ENCODE measurements at regions not wholly inside any gene's neighbourhood (a gene's known extent, or its start where the extent isn't known, plus 50 kb on each side); places are given as distances from the start of the nearest gene placed in this dataset.

GRCh38 chr2:18122544-18123210, 244.2 kb downstream of the KCNS3 start:
- H3K9ac ChIP-seq (ENCODE audit: low read length) = no peak overlapping the region
- no peaks in the 10 kb centered on the region for H3K9me2 ChIP-seq (ENCODE audit: low read depth, low read length)
- no peaks in the 10 kb centered on the region for H4K20me1 ChIP-seq (ENCODE audit: insufficient read depth, low read length)
- no peaks in the 10 kb centered on the region for H3K4me1 ChIP-seq (ENCODE audit: insufficient read depth, low read length, severe bottlenecking)
- H3K79me2 ChIP-seq (ENCODE audit: insufficient read depth, low read length) = no peaks in the 10 kb centered on the region
- H3K27ac ChIP-seq (ENCODE audit: low read depth, low read length, poor library complexity, severe bottlenecking) = no peak overlapping the region
- no peak overlapping the region for H3K4me2 ChIP-seq (ENCODE audit: low read length)
- H2AFZ ChIP-seq (ENCODE audit: low read length) = no peak overlapping the region
- H3F3A ChIP-seq (ENCODE audit: insufficient read depth, low read length) = no peaks in the 10 kb centered on the region
- no peak overlapping the region for H3K4me3 ChIP-seq (ENCODE audit: low read depth, low read length, poor library complexity, severe bottlenecking)
- no peaks in the 10 kb centered on the region for H3K27me3 ChIP-seq (ENCODE audit: insufficient read depth, low read length)
- H3K9me3 ChIP-seq (ENCODE audit: low read length) = no peaks in the 10 kb centered on the region
- no peak for TF ChIP-seq EZH2 (IDR thresholded peaks at IDR 0.05; ENCODE audit: borderline replicate concordance, low read length)
- TF ChIP-seq CTCF (IDR thresholded peaks at IDR 0.05; ENCODE audit: low read length) = no peak
- H3K36me3 ChIP-seq (ENCODE audit: insufficient read depth, low read length) = no peaks in the 10 kb centered on the region

- Histone ChIP-seq H3K9me3 (ENCODE audit: low read length) (no peaks in the 10 kb centered on the region), H2AFZ (ENCODE audit: low read length) (no peak overlapping the region), H3K27ac (ENCODE audit: low read depth, low read length, poor library complexity, severe bottlenecking) (no peak overlapping the region), H3K79me2 (ENCODE audit: insufficient read depth, low read length) (no peaks in the 10 kb centered on the region), H3K9ac (ENCODE audit: low read length) (no peak overlapping the region), H3K36me3 (ENCODE audit: insufficient read depth, low read length) (no peaks in the 10 kb centered on the region), H4K20me1 (ENCODE audit: insufficient read depth, low read length) (no peaks in the 10 kb centered on the region), H3F3A (ENCODE audit: insufficient read depth, low read length) (no peaks in the 10 kb centered on the region), H3K9me2 (ENCODE audit: low read depth, low read length) (no peaks in the 10 kb centered on the region), H3K4me2 (ENCODE audit: low read length) (no peak overlapping the region), H3K27me3 (ENCODE audit: insufficient read depth, low read length) (no peaks in the 10 kb centered on the region), H3K4me1 (ENCODE audit: insufficient read depth, low read length, severe bottlenecking) (no peaks in the 10 kb centered on the region), H3K4me3 (ENCODE audit: low read depth, low read length, poor library complexity, severe bottlenecking) (no peak overlapping the region)
- TF ChIP-seq CTCF (IDR thresholded peaks at IDR 0.05; ENCODE audit: low read length) = no peak
- TF ChIP-seq EZH2 (IDR thresholded peaks at IDR 0.05; ENCODE audit: borderline replicate concordance, low read length) = no peak
Observed at GRCh38 chr2:18119883-18120282, 241.4 kb downstream of the KCNS3 start.

- no peaks in the 10 kb centered on the region for H3K79me2 ChIP-seq (ENCODE audit: insufficient read depth, low read length)
- no peak overlapping the region for H3K4me2 ChIP-seq (ENCODE audit: low read length)
- no peaks in the 10 kb centered on the region for H3K36me3 ChIP-seq (ENCODE audit: insufficient read depth, low read length)
- H4K20me1 ChIP-seq (ENCODE audit: insufficient read depth, low read length) = no peaks in the 10 kb centered on the region
- H3K9me3 ChIP-seq (ENCODE audit: low read length) = no peaks in the 10 kb centered on the region
- H3K4me1 ChIP-seq (ENCODE audit: insufficient read depth, low read length, severe bottlenecking) = no peaks in the 10 kb centered on the region
- no peak overlapping the region for H3K4me3 ChIP-seq (ENCODE audit: low read depth, low read length, poor library complexity, severe bottlenecking)
- no peak overlapping the region for H3K27ac ChIP-seq (ENCODE audit: low read depth, low read length, poor library complexity, severe bottlenecking)
- H2AFZ ChIP-seq (ENCODE audit: low read length) = no peak overlapping the region
- no peak overlapping the region for H3K9ac ChIP-seq (ENCODE audit: low read length)
- no peaks in the 10 kb centered on the region for H3K27me3 ChIP-seq (ENCODE audit: insufficient read depth, low read length)
- TF ChIP-seq CTCF (IDR thresholded peaks at IDR 0.05; ENCODE audit: low read length) (no peak), EZH2 (IDR thresholded peaks at IDR 0.05; ENCODE audit: borderline replicate concordance, low read length) (no peak)
- H3F3A ChIP-seq (ENCODE audit: insufficient read depth, low read length) = no peaks in the 10 kb centered on the region
- no peaks in the 10 kb centered on the region for H3K9me2 ChIP-seq (ENCODE audit: low read depth, low read length)
Observed at GRCh38 chr2:18118703-18119102, 240.2 kb downstream of the KCNS3 start.
